HepG2 (cell line): ENCODE measurements at regions not wholly inside any gene's neighbourhood (a gene's known extent, or its start where the extent isn't known, plus 50 kb on each side); places are given as distances from the start of the nearest gene placed in this dataset.

Experiments
- ATAC-seq: fragments of 200-7000 bp; cut with Tn5 transposase; 3 replicates; pipeline ENCODE4 v1.9.1; 2020; ENCODE audit warnings: mild to moderate bottlenecking, moderate library complexity
- BruUV-seq: library from RNA; stranded (reverse); fragments of 400-500 nt; replicated peaks from 2 replicates; lab custom pipeline; 2021; lab: Mats Ljungman, UMichigan
- CTCF ChIA-PET: fragments of 300-600 bp; formaldehyde crosslinking; extraction: SDS; loops from one replicate; lab custom pipeline; 2021; ENCODE audit warnings: low total read pairs, inconsistent platforms, low intra/inter-chr PET ratio; lab: Yijun Ruan, JAX
- POLR2A ChIA-PET: fragments of 350-600 bp; sonication (Branson Sonifier 250); formaldehyde crosslinking; loops from one replicate; lab custom pipeline; 2020; ENCODE audit warnings: antibody characterized with exemption, inconsistent platforms; lab: Yijun Ruan, JAX
- DNase-seq: peaks from one replicate; pipeline ENCODE4 v3.0.0-alpha.2; 2015; ENCODE audit warnings: low spot score
- FAIRE-seq: peaks from 3 replicates; lab custom pipeline; 2011; peaks lifted over from hg19 to GRCh38; lab: Jason Lieb, UNC
- H2AFZ ChIP-seq: one replicate; pipeline ENCODE4 v1.6.1; 2011; ENCODE audit warnings: low read length, inconsistent platforms
- H3K27ac ChIP-seq: fragments of 300-600 bp; 3 replicates; pipeline ENCODE4 v1.8.0; 2011; ENCODE audit warnings: mixed run types, mild to moderate bottlenecking, mixed read lengths, low read length, inconsistent platforms; ENCODE audit not compliant: insufficient read depth; ENCODE audit errors: extremely low read length
- H3K27me3 ChIP-seq, 2 experiments: fragments of 200-600 bp in 1 of 2; 2 replicates in 1 of 2; 3 replicates in 1 of 2; pipeline versions ENCODE4 v1.6.0 to v1.8.0; 2011; ENCODE audit warnings: low read length in 2 of 2, mild to moderate bottlenecking in 2 of 2, moderate library complexity in 2 of 2, inconsistent platforms in 1 of 2; ENCODE audit not compliant: insufficient read depth in 2 of 2, control insufficient read depth in 1 of 2
- H3K36me3 ChIP-seq, 2 experiments: fragments of 200-600 bp in 1 of 2; replicated peaks in 1 of 2; 2 replicates in 1 of 2; 3 replicates in 1 of 2; pipeline versions ENCODE4 v1.5.1 to v1.8.0; 2011; ENCODE audit warnings: low read length in 2 of 2, inconsistent platforms in 1 of 2; ENCODE audit not compliant: insufficient read depth in 2 of 2, control insufficient read depth in 1 of 2
- H3K4me1 ChIP-seq: 2 replicates; pipeline ENCODE4 v1.5.1; 2012; ENCODE audit warnings: low read length, inconsistent platforms; ENCODE audit not compliant: insufficient read depth
- H3K4me2 ChIP-seq: 2 replicates; pipeline ENCODE4 v1.6.0; 2011; ENCODE audit warnings: low read depth, low read length, inconsistent platforms
- H3K4me3 ChIP-seq, 3 experiments: fragments of 200-600 bp in 1 of 3; sonication (generic), shearing (Covaris generic) in 1 of 3; replicated peaks in 1 of 3; 2 replicates each; pipeline ENCODE4 v1.5.1; 2011 to 2016; ENCODE audit warnings: low read length in 3 of 3, inconsistent platforms in 2 of 3, low read depth in 2 of 3, mild to moderate bottlenecking in 2 of 3, control low read depth in 1 of 3, mixed read lengths in 1 of 3; ENCODE audit not compliant: insufficient read depth in 1 of 3
- H3K79me2 ChIP-seq: one replicate; pipeline ENCODE4 v1.6.1; 2011; ENCODE audit warnings: low read length, inconsistent platforms; ENCODE audit not compliant: insufficient read depth
- H3K9ac ChIP-seq: 2 replicates; pipeline ENCODE4 v1.6.0; 2011; ENCODE audit warnings: mild to moderate bottlenecking, low read depth, low read length, inconsistent platforms; ENCODE audit not compliant: insufficient read depth
- H3K9me3 ChIP-seq: 2 replicates; pipeline ENCODE4 v1.5.1; 2012; ENCODE audit warnings: mild to moderate bottlenecking, low read length
- H4K20me1 ChIP-seq: 2 replicates; pipeline ENCODE4 v1.6.0; 2011; ENCODE audit warnings: inconsistent platforms, mild to moderate bottlenecking, low read length, moderate library complexity; ENCODE audit not compliant: insufficient read depth
- HIVEP1 ChIP-seq: sonication (generic); formaldehyde crosslinking; IDR thresholded peaks from 2 replicates; pipeline ENCODE4 v1.4.0; 2020; ENCODE audit warnings: mild to moderate bottlenecking, missing genetic modification reagents
- HOMEZ ChIP-seq: IDR thresholded peaks from 2 replicates; pipeline ENCODE4 v1.6.1; 2016; ENCODE audit warnings: low read depth
- KMT2A ChIP-seq: sonication (generic); formaldehyde crosslinking; IDR thresholded peaks from 2 replicates; pipeline ENCODE4 v1.4.0; 2020; ENCODE audit warnings: missing genetic modification reagents
- KMT2B ChIP-seq: IDR thresholded peaks from 2 replicates; pipeline ENCODE4 v1.6.1; 2016; ENCODE audit warnings: missing genetic modification reagents, missing compliant biosample characterization
- MBNL3 ChIP-seq: fragments of 250-450 bp; sonication (Bioruptor Pico); conservative IDR thresholded peaks from 2 replicates; pipeline ENCODE4 v1.8.0; 2022; ENCODE audit warnings: mild to moderate bottlenecking, inconsistent platforms
- MXI1 ChIP-seq: IDR thresholded peaks from 3 replicates; pipeline ENCODE4 v1.6.1; 2012; ENCODE audit warnings: low read depth, low read length, inconsistent platforms, borderline replicate concordance
- RORA ChIP-seq: sonication (generic); formaldehyde crosslinking; IDR thresholded peaks from 2 replicates; pipeline ENCODE4 v1.5.0; 2020; ENCODE audit warnings: mild to moderate bottlenecking, missing genetic modification reagents, moderate library complexity
- SSRP1 ChIP-seq: IDR thresholded peaks from 2 replicates; pipeline ENCODE4 v1.6.1; 2016; ENCODE audit warnings: control low read depth
- ZFX ChIP-seq: sonication (generic); formaldehyde crosslinking; IDR thresholded peaks from 2 replicates; pipeline ENCODE4 v1.4.0; 2020; ENCODE audit warnings: mild to moderate bottlenecking, low read depth, missing genetic modification reagents, moderate library complexity
- ZMYM3 ChIP-seq: sonication (generic); formaldehyde crosslinking; IDR thresholded peaks from 2 replicates; pipeline ENCODE4 v1.5.1; 2020; ENCODE audit warnings: mild to moderate bottlenecking, missing genetic modification reagents
- ZNF468 ChIP-seq: sonication (generic); formaldehyde crosslinking; IDR thresholded peaks from 2 replicates; pipeline ENCODE4 v1.8.0; 2022; ENCODE audit warnings: mild to moderate bottlenecking, moderate library complexity, missing genetic modification reagents
- ZNF546 ChIP-seq: sonication (generic); formaldehyde crosslinking; conservative IDR thresholded peaks from 2 replicates; pipeline ENCODE4 v1.8.1; 2023; ENCODE audit warnings: mild to moderate bottlenecking, missing genetic modification reagents
- ZNF615 ChIP-seq: sonication (generic); formaldehyde crosslinking; IDR thresholded peaks from 2 replicates; pipeline ENCODE4 v1.5.0; 2020; ENCODE audit warnings: mild to moderate bottlenecking, missing genetic modification reagents, borderline replicate concordance
- ZNF788 ChIP-seq: sonication (generic); formaldehyde crosslinking; IDR thresholded peaks from 2 replicates; pipeline ENCODE4 v1.5.0; 2020; ENCODE audit warnings: mild to moderate bottlenecking, missing genetic modification reagents, borderline replicate concordance
- ZNF792 ChIP-seq: IDR thresholded peaks from 2 replicates; pipeline ENCODE4 v1.6.1; 2016
- in situ Hi-C: cut with HindIII; loops from 2 replicates; pipeline ENCODE4 v1.10.0; 2017; ENCODE audit warnings: low pct_unique_long_range_greater_than_20kb; ENCODE audit not compliant: extremely low pct_ligation_motif_present
- intact Hi-C: fragments of 100-400 bp; cut with micrococcal nuclease; formaldehyde crosslinking; loops from one replicate; pipeline ENCODE4 v1.10.0; 2022; ENCODE audit not compliant: unreplicated experiment
- TF ChIP-seq, protein P1 (sequence below): sonication (generic); formaldehyde crosslinking; IDR thresholded peaks from 2 replicates; pipeline ENCODE4 v1.4.0; 2020; ENCODE audit warnings: mild to moderate bottlenecking, missing genetic modification reagents

DNA sequence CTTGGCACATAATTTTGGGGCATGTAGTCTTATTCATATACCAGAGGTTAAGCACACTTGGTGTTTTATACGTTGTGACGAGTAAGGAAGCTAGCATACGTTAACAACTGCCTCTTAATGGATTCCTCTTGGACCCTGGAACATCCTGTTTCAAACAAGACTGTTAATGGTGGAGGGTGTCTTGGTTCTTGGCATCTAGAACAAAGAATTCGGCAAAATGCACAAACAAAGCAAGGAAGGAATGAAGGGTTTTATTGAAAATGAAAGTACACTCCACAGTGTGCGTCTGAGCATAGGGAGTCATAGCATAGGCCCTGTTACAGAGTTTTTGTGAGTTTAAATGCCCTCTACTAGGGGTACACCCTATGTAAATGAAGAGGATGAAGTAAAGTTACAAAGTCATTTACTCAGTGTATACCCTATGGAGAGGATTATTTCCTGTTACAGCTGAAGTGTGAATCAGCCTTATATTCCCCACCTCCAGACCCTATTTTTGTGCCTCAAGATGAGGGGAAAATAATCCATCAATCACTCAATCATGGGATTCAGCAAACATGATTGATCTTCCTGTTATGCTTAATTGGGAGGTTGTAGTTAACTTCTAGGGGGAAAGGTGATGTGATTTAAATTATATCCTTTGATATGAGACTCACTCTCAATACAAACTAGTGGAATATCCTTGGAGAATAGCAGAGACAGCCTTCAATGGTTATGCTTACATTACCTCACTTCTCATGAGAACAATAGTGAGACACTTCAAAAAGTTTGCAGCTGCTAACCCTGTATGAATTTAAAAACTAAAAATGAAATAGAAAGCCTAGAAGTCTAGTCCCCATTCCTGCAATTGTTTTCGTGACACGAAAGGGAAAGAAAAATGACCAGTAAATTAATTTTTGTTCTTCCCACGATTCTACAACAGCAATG is 84.9 kb upstream of the MYO10 start (continued):
- TF ChIP-seq ZFX (no peak), KMT2A (no peak), ZNF792 (CRISPR knock-in tag) (no peak), ZNF615 (CRISPR knock-in tag) (no peak), MBNL3 (no peak), KMT2B (CRISPR knock-in tag) (no peak), HOMEZ (CRISPR knock-in tag) (no peak)

DNA sequence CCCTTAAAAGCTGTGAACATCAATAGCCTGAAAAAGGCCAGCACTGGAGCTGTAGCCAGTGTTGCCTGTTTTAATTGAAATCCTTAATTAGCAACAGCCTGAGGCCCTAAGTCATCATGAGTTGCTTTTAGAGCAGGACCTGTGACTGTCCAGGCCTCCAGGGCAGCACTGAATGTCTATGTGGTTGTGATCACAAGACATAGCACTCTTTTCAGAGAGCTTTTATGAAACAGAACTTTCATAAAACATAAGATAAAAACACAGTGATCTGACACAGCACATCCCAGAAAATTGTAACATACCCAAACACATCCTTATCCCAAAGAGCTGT is 85.5 kb upstream of the MYO10 start:
- Histone ChIP-seq H3K79me2 (no peaks in the 10 kb centered on the region), H3K9me3 (no peaks in the 10 kb centered on the region), H3K27me3 (no peaks in the 10 kb centered on the region), H3K36me3 (no peaks in the 10 kb centered on the region), H3K27ac (no peak overlapping the region), H4K20me1 (no peaks in the 10 kb centered on the region), H3K4me1 (no peaks in the 10 kb centered on the region), H3K9ac (no peak overlapping the region), H3K4me3 (no peak overlapping the region), H2AFZ (no peak overlapping the region), H3K4me2 (no peak overlapping the region)
- intact Hi-C loops = no loop called here
- POLR2A ChIA-PET = no interaction called here
- CTCF ChIA-PET = no interaction called here
- DNase-seq = no peak
- TF ChIP-seq ZNF788 = no peak
- TF ChIP-seq RORA (CRISPR knock-in tag) = no peak
- no peak for TF ChIP-seq ZMYM3
- no peak for TF ChIP-seq SSRP1 (CRISPR knock-in tag)
- no peak for TF ChIP-seq HIVEP1 (CRISPR knock-in tag)
- no peak for TF ChIP-seq ZNF468 (CRISPR knock-in tag)
- no peak for TF ChIP-seq ZNF546 (CRISPR knock-in tag)
- TF ChIP-seq MXI1 = no peak
- TF ChIP-seq, protein P1, sequence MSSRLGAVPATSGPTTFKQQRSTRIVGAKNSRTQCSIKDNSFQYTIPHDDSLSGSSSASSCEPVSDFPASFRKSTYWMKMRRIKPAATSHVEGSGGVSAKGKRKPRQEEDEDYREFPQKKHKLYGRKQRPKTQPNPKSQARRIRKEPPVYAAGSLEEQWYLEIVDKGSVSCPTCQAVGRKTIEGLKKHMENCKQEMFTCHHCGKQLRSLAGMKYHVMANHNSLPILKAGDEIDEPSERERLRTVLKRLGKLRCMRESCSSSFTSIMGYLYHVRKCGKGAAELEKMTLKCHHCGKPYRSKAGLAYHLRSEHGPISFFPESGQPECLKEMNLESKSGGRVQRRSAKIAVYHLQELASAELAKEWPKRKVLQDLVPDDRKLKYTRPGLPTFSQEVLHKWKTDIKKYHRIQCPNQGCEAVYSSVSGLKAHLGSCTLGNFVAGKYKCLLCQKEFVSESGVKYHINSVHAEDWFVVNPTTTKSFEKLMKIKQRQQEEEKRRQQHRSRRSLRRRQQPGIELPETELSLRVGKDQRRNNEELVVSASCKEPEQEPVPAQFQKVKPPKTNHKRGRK (CRISPR knock-in tag) = no peak
- in situ Hi-C loops = no loop called here
- ATAC-seq = no peak
- no peak for FAIRE-seq
- no TSS peak for BruUV-seq
